SK-N-MC (cell line): ENCODE measurements at regions not wholly inside any gene's neighbourhood (a gene's known extent, or its start where the extent isn't known, plus 50 kb on each side); places are given as distances from the start of the nearest gene placed in this dataset.

Experiments used
- EZH2 ChIP-seq: fragments of 200-600 bp; sonication (generic); IDR thresholded peaks from one replicate; pipeline ENCODE4 v1.6.1; 2017; ENCODE audit warnings: antibody characterized with exemption
- POLR2AphosphoS5 ChIP-seq: IDR thresholded peaks from 2 replicates; pipeline ENCODE4 v1.6.1; 2012; ENCODE audit warnings: mild to moderate bottlenecking, low read depth, low read length, borderline replicate concordance

DNA sequence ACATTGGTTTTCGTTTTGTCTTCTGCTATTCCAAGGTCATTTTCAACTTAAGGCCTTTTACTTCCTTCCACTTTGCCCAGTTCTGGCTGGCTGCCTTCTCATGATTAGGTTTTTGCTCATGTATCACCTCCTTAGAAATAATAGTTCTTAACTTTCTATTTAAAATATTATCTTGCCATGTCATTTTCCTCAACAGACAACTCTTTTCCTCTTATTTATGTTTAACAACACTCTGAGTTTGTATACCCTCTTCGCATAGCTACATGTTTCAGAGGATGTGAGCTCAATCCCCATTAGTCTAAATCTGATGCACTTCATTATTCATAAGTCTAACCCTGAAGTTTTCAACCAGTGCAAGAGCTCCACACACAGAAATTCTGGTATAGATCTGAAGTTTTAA lies 299.1 kb downstream of the BCHE start:
- TF ChIP-seq POLR2AphosphoS5 (no peak), EZH2 (no peak)
